ENCODE measurements at regions not wholly inside any gene's neighbourhood (a gene's known extent, or its start where the extent isn't known, plus 50 kb on each side); places are given as distances from the start of the nearest gene placed in this dataset.
"Not testable (repeated sequence)": the region's sequence is repeated elsewhere in the genome, so short reads cannot be mapped to it uniquely, and the experiment has no call there.

GRCh38 chr21:13874001-13874400 lies 264.4 kb downstream of the POTED start:
- POLR2A ChIA-PET; H3K36me3 ChIP-seq (ENCODE audit: control insufficient read depth in 2 of 2, extremely low read depth in 1 of 2, insufficient read depth in 2 of 2, low read length in 2 of 2); H3K4me1 ChIP-seq (ENCODE audit: control insufficient read depth, extremely low read depth, insufficient read depth, low read length); H3K4me2 ChIP-seq (ENCODE audit: insufficient read depth, low read length); H3K79me2 ChIP-seq (ENCODE audit: control insufficient read depth, insufficient read depth, low read length); H3K27ac ChIP-seq (ENCODE audit: insufficient read depth, low read depth, low read length); H4K20me1 ChIP-seq (replicated peaks; ENCODE audit: control insufficient read depth, extremely low read depth, insufficient read depth, low read length); DNase-seq (ENCODE audit: low read depth, low spot score); H3K9me1 ChIP-seq (replicated peaks; ENCODE audit: control insufficient read depth, extremely low read depth, insufficient read depth, low read length); H3K27me3 ChIP-seq (ENCODE audit: control insufficient read depth in 2 of 2, insufficient read depth in 2 of 2, low read length in 2 of 2); H3K9ac ChIP-seq (replicated peaks; ENCODE audit: extremely low read depth, insufficient read depth, low read length); BruUV-seq (replicated peaks); FAIRE-seq; CTCF ChIA-PET; H3K9me3 ChIP-seq (replicated peaks; ENCODE audit: control insufficient read depth, insufficient read depth, low read length); H2AFZ ChIP-seq (ENCODE audit: low read depth, low read length); intact Hi-C loops (cut with micrococcal nuclease); H3K4me3 ChIP-seq (replicated peaks in 1 of 3; ENCODE audit: insufficient read depth in 1 of 3, low read depth in 1 of 3, low read length in 3 of 3); dilution Hi-C loops (cut with MboI; ENCODE audit: extremely low pct_ligation_motif_present, low sequenced_read_pairs): not testable (repeated sequence)

GRCh38 chr21:13854638-13855037 lies 245.1 kb downstream of the POTED start:
- no TSS peak for BruUV-seq (replicated peaks)
- DNase-seq (ENCODE audit: low read depth, low spot score), result no peak
- FAIRE-seq, result no peak
- ChIA-PET CTCF (no interaction called here), POLR2A (no interaction called here)
- intact Hi-C loops (cut with micrococcal nuclease), result no loop called here
- Histone ChIP-seq H3K27ac (ENCODE audit: insufficient read depth, low read depth, low read length) (no peak overlapping the region), H3K36me3 (ENCODE audit: control insufficient read depth in 2 of 2, extremely low read depth in 1 of 2, insufficient read depth in 2 of 2, low read length in 2 of 2) (no peaks in the 10 kb centered on the region), H3K9ac (replicated peaks; ENCODE audit: extremely low read depth, insufficient read depth, low read length) (no peak overlapping the region), H3K9me1 (replicated peaks; ENCODE audit: control insufficient read depth, extremely low read depth, insufficient read depth, low read length) (no peaks in the 10 kb centered on the region), H3K4me2 (ENCODE audit: insufficient read depth, low read length) (no peak overlapping the region), H2AFZ (ENCODE audit: low read depth, low read length) (no peak overlapping the region), H3K9me3 (replicated peaks; ENCODE audit: control insufficient read depth, insufficient read depth, low read length) (peaks cover 3% of the 10 kb centered on the region), H3K27me3 (ENCODE audit: control insufficient read depth in 2 of 2, insufficient read depth in 2 of 2, low read length in 2 of 2) (no peaks in the 10 kb centered on the region), H3K4me1 (ENCODE audit: control insufficient read depth, extremely low read depth, insufficient read depth, low read length) (no peaks in the 10 kb centered on the region), H3K4me3 (replicated peaks in 1 of 3; ENCODE audit: insufficient read depth in 1 of 3, low read depth in 1 of 3, low read length in 3 of 3) (no peak overlapping the region), H3K79me2 (ENCODE audit: control insufficient read depth, insufficient read depth, low read length) (no peaks in the 10 kb centered on the region), H4K20me1 (replicated peaks; ENCODE audit: control insufficient read depth, extremely low read depth, insufficient read depth, low read length) (no peaks in the 10 kb centered on the region)
- dilution Hi-C loops (cut with MboI; ENCODE audit: extremely low pct_ligation_motif_present, low sequenced_read_pairs), result no loop called here
- TF ChIP-seq POLR2A (IDR thresholded peaks at IDR 0.05; ENCODE audit: low read depth, low read length) (no peak), GATA2 (IDR thresholded peaks at IDR 0.05; ENCODE audit: insufficient read depth, insufficient read length, low read depth, low read length) (no peak), JUN (IDR thresholded peaks at IDR 0.05; ENCODE audit: borderline replicate concordance, insufficient read depth, insufficient read length, low read depth) (no peak), CTCF (IDR thresholded peaks at IDR 0.05; ENCODE audit: extremely low read depth in 1 of 2, insufficient read depth in 1 of 2, low read depth in 1 of 2, low read length in 2 of 2) (no peak), FOS (IDR thresholded peaks at IDR 0.05; ENCODE audit: borderline replicate concordance, insufficient read depth, low read length) (no peak), POLR2AphosphoS5 (IDR thresholded peaks at IDR 0.05; ENCODE audit: insufficient read depth, low read depth, low read length) (no peak), MYC (IDR thresholded peaks at IDR 0.05; ENCODE audit: low read depth, low read length) (no peak), MAX (IDR thresholded peaks at IDR 0.05; ENCODE audit: insufficient read depth, insufficient read length) (no peak), EZH2 (IDR thresholded peaks at IDR 0.05; ENCODE audit: borderline replicate concordance, low read depth, low read length, severe bottlenecking) (no peak)

GRCh38 chr21:13850808-13851207 lies 241.2 kb downstream of the POTED start:
- H2AFZ ChIP-seq (ENCODE audit: low read depth, low read length); FAIRE-seq; H3K4me2 ChIP-seq (ENCODE audit: insufficient read depth, low read length); H3K9me3 ChIP-seq (replicated peaks; ENCODE audit: control insufficient read depth, insufficient read depth, low read length); BruUV-seq (replicated peaks); H4K20me1 ChIP-seq (replicated peaks; ENCODE audit: control insufficient read depth, extremely low read depth, insufficient read depth, low read length); H3K4me1 ChIP-seq (ENCODE audit: control insufficient read depth, extremely low read depth, insufficient read depth, low read length); H3K4me3 ChIP-seq (replicated peaks in 1 of 3; ENCODE audit: insufficient read depth in 1 of 3, low read depth in 1 of 3, low read length in 3 of 3); H3K27ac ChIP-seq (ENCODE audit: insufficient read depth, low read depth, low read length); POLR2A ChIA-PET; H3K27me3 ChIP-seq (ENCODE audit: control insufficient read depth in 2 of 2, insufficient read depth in 2 of 2, low read length in 2 of 2); CTCF ChIA-PET; dilution Hi-C loops (cut with MboI; ENCODE audit: extremely low pct_ligation_motif_present, low sequenced_read_pairs); DNase-seq (ENCODE audit: low read depth, low spot score); H3K79me2 ChIP-seq (ENCODE audit: control insufficient read depth, insufficient read depth, low read length); H3K36me3 ChIP-seq (ENCODE audit: control insufficient read depth in 2 of 2, extremely low read depth in 1 of 2, insufficient read depth in 2 of 2, low read length in 2 of 2); H3K9me1 ChIP-seq (replicated peaks; ENCODE audit: control insufficient read depth, extremely low read depth, insufficient read depth, low read length); intact Hi-C loops (cut with micrococcal nuclease); H3K9ac ChIP-seq (replicated peaks; ENCODE audit: extremely low read depth, insufficient read depth, low read length): not testable (repeated sequence)

All from endothelial cell of umbilical vein (primary cell).